IMR-90 (cell line): ENCODE measurements at regions not wholly inside any gene's neighbourhood (a gene's known extent, or its start where the extent isn't known, plus 50 kb on each side); places are given as distances from the start of the nearest gene placed in this dataset.

Experiments used
- ATAC-seq: fragments of 200-7000 bp; cut with Tn5 transposase; 2 replicates; pipeline ENCODE4 v1.9.1; 2020; ENCODE audit warnings: low read depth, mild to moderate bottlenecking, moderate library complexity
- BruUV-seq: library from RNA; stranded (reverse); fragments of 400-500 nt; replicated peaks from 2 replicates; lab custom pipeline; 2021; lab: Mats Ljungman, UMichigan
- CTCF ChIA-PET: fragments of 300-600 bp; formaldehyde crosslinking; extraction: SDS; loops from one replicate; lab custom pipeline; 2021; ENCODE audit warnings: antibody characterized with exemption; lab: Yijun Ruan, JAX
- POLR2A ChIA-PET: fragments of 300-600 bp; sonication (Branson Sonifier 250); formaldehyde crosslinking; loops from one replicate; lab custom pipeline; 2022; ENCODE audit warnings: antibody characterized with exemption; ENCODE audit not compliant: unreplicated experiment; lab: Charles Lee
- DNase-seq: peaks from one replicate; pipeline ENCODE4 v3.0.0; 2013
- H2AFZ ChIP-seq: replicated peaks from 2 replicates; pipeline ENCODE3; 2013; ENCODE audit warnings: low read length, mild to moderate bottlenecking; ENCODE audit not compliant: poor library complexity
- H2AK5ac ChIP-seq: 2 replicates; pipeline ENCODE4 v1.6.1; 2013; ENCODE audit warnings: low read depth, low read length, inconsistent platforms
- H2AK9ac ChIP-seq: replicated peaks from 2 replicates; pipeline ENCODE3; 2013; ENCODE audit warnings: mild to moderate bottlenecking, low read depth, low read length, moderate library complexity; ENCODE audit not compliant: poor library complexity
- H2BK120ac ChIP-seq: 2 replicates; pipeline ENCODE4 v1.6.1; 2013; ENCODE audit warnings: low read depth, low read length, inconsistent platforms
- H2BK15ac ChIP-seq: 3 replicates; pipeline ENCODE4 v1.6.1; 2013; ENCODE audit warnings: low read depth, low read length, inconsistent platforms
- H2BK20ac ChIP-seq: 2 replicates; pipeline ENCODE4 v1.6.1; 2013; ENCODE audit warnings: low read depth, mild to moderate bottlenecking, inconsistent platforms, low read length, moderate library complexity
- H2BK5ac ChIP-seq: 2 replicates; pipeline ENCODE4 v1.6.1; 2013; ENCODE audit warnings: mild to moderate bottlenecking, low read depth, low read length, inconsistent platforms; ENCODE audit not compliant: poor library complexity, severe bottlenecking
- H3K14ac ChIP-seq: replicated peaks from 2 replicates; pipeline ENCODE4 v1.6.1; 2013; ENCODE audit warnings: low read depth, low read length, inconsistent platforms
- H3K18ac ChIP-seq: 2 replicates; pipeline ENCODE4 v1.6.1; 2013; ENCODE audit warnings: low read depth, low read length, control low read depth
- H3K23ac ChIP-seq: 2 replicates; pipeline ENCODE4 v1.6.1; 2013; ENCODE audit warnings: low read depth, low read length, inconsistent platforms
- H3K27ac ChIP-seq: 2 replicates; pipeline ENCODE4 v1.5.1; 2013; ENCODE audit warnings: mild to moderate bottlenecking, control low read depth, low read length; ENCODE audit not compliant: insufficient read depth
- H3K27me3 ChIP-seq: 2 replicates; pipeline ENCODE4 v1.6.1; 2013; ENCODE audit warnings: low read length; ENCODE audit not compliant: control insufficient read depth, insufficient read depth
- H3K36me3 ChIP-seq: 2 replicates; pipeline ENCODE4 v1.6.1; 2013; ENCODE audit warnings: low read length, mixed read lengths; ENCODE audit not compliant: control insufficient read depth, insufficient read depth
- H3K4ac ChIP-seq: 2 replicates; pipeline ENCODE4 v1.6.1; 2013; ENCODE audit warnings: low read depth, low read length, inconsistent platforms
- H3K4me1 ChIP-seq: 2 replicates; pipeline ENCODE4 v1.6.1; 2013; ENCODE audit warnings: low read length, mixed read lengths; ENCODE audit not compliant: control insufficient read depth, insufficient read depth
- H3K4me2 ChIP-seq: 2 replicates; pipeline ENCODE4 v1.6.1; 2013; ENCODE audit warnings: low read depth, mild to moderate bottlenecking, control low read depth, low read length, moderate library complexity
- H3K4me3 ChIP-seq: 2 replicates; pipeline ENCODE4 v1.5.1; 2013; ENCODE audit warnings: low read depth, mild to moderate bottlenecking, control low read depth, low read length, moderate library complexity; ENCODE audit not compliant: insufficient read depth
- H3K56ac ChIP-seq: 2 replicates; pipeline ENCODE4 v1.6.1; 2013; ENCODE audit warnings: low read length, inconsistent platforms; ENCODE audit not compliant: insufficient read depth; ENCODE audit errors: extremely low read depth
- H3K79me1 ChIP-seq, 2 experiments: 2 replicates each; pipeline ENCODE4 v1.6.1; 2013; ENCODE audit warnings: low read length in 2 of 2, inconsistent platforms in 1 of 2, low read depth in 1 of 2
- H3K9ac ChIP-seq: 2 replicates; pipeline ENCODE4 v1.6.1; 2013; ENCODE audit warnings: low read depth, low read length, control low read depth
- H3K9me1 ChIP-seq: 2 replicates; pipeline ENCODE4 v1.6.1; 2013; ENCODE audit warnings: low read length, inconsistent platforms; ENCODE audit not compliant: insufficient read depth
- H3K9me3 ChIP-seq: 2 replicates; pipeline ENCODE4 v1.6.1; 2013; ENCODE audit warnings: low read length; ENCODE audit not compliant: control insufficient read depth, insufficient read depth
- H4K20me1 ChIP-seq: 2 replicates; pipeline ENCODE4 v1.6.1; 2013; ENCODE audit warnings: low read length, inconsistent platforms; ENCODE audit not compliant: insufficient read depth
- H4K5ac ChIP-seq: 2 replicates; pipeline ENCODE4 v1.6.1; 2013; ENCODE audit warnings: mild to moderate bottlenecking, low read depth, low read length, control low read depth
- H4K8ac ChIP-seq, 2 experiments: 2 replicates each; pipeline ENCODE4 v1.6.1; 2013; ENCODE audit warnings: low read depth in 2 of 2, low read length in 2 of 2, control low read depth in 1 of 2, inconsistent platforms in 1 of 2
- H4K91ac ChIP-seq: 2 replicates; pipeline ENCODE4 v1.6.1; 2013; ENCODE audit warnings: low read depth, low read length, inconsistent platforms; ENCODE audit not compliant: insufficient read depth
- BHLHE40 ChIP-seq: fragments of 150-350 bp; IDR thresholded peaks from 2 replicates; pipeline ENCODE4 v1.6.1; 2016; ENCODE audit warnings: mild to moderate bottlenecking, low read depth, low read length
- CEBPB ChIP-seq: IDR thresholded peaks from 2 replicates; pipeline ENCODE4 v1.6.1; 2012; ENCODE audit warnings: low read depth, low read length, improper control_type of control experiment
- CHD1 ChIP-seq: IDR thresholded peaks from 2 replicates; pipeline ENCODE4 v1.6.1; 2012; ENCODE audit warnings: low read depth, low read length, improper control_type of control experiment
- CTCF ChIP-seq: conservative IDR thresholded peaks from 2 replicates; pipeline ENCODE4 v1.5.1; 2012; ENCODE audit warnings: mild to moderate bottlenecking, low read depth, low read length, improper control_type of control experiment
- ELK1 ChIP-seq: fragments of 150-350 bp; IDR thresholded peaks from 2 replicates; pipeline ENCODE4 v1.6.1; 2016; ENCODE audit warnings: low read depth, mild to moderate bottlenecking, low read length, moderate library complexity, borderline replicate concordance
- FOS ChIP-seq: fragments of 150-350 bp; IDR thresholded peaks from 2 replicates; pipeline ENCODE4 v1.6.1; 2016; ENCODE audit warnings: low read depth, low read length
- MAFK ChIP-seq: IDR thresholded peaks from 2 replicates; pipeline ENCODE4 v1.6.1; 2012; ENCODE audit warnings: low read depth, low read length, improper control_type of control experiment
- MAZ ChIP-seq: IDR thresholded peaks from 2 replicates; pipeline ENCODE4 v1.6.1; 2012; ENCODE audit warnings: low read depth, mild to moderate bottlenecking, low read length, improper control_type of control experiment, moderate library complexity, borderline replicate concordance
- MXI1 ChIP-seq: IDR thresholded peaks from 2 replicates; pipeline ENCODE4 v1.6.1; 2012; ENCODE audit warnings: low read depth, mild to moderate bottlenecking, low read length, moderate library complexity, borderline replicate concordance
- NFE2L2 ChIP-seq: fragments of 150-350 bp; IDR thresholded peaks from 2 replicates; pipeline ENCODE4 v1.6.1; 2016; ENCODE audit warnings: low read depth, mild to moderate bottlenecking, low read length
- POLR2A ChIP-seq: IDR thresholded peaks from 2 replicates; pipeline ENCODE4 v1.6.1; 2012; ENCODE audit warnings: mild to moderate bottlenecking, low read depth, low read length
- RAD21 ChIP-seq: IDR thresholded peaks from 2 replicates; pipeline ENCODE4 v1.6.1; 2012; ENCODE audit warnings: low read length, improper control_type of control experiment
- RCOR1 ChIP-seq: IDR thresholded peaks from 2 replicates; pipeline ENCODE4 v1.6.1; 2012; ENCODE audit warnings: mild to moderate bottlenecking, low read length, improper control_type of control experiment; ENCODE audit not compliant: insufficient replicate concordance
- RFX5 ChIP-seq: IDR thresholded peaks from 2 replicates; pipeline ENCODE4 v1.8.0; 2012; ENCODE audit warnings: low read depth, mild to moderate bottlenecking, low read length, moderate library complexity
- SMC3 ChIP-seq: fragments of 150-350 bp; IDR thresholded peaks from 2 replicates; pipeline ENCODE4 v1.6.1; 2016; ENCODE audit warnings: low read depth, mild to moderate bottlenecking, antibody characterized with exemption, low read length, moderate library complexity
- USF2 ChIP-seq: fragments of 150-350 bp; IDR thresholded peaks from 2 replicates; pipeline ENCODE4 v1.6.1; 2017; ENCODE audit warnings: mild to moderate bottlenecking, antibody characterized with exemption, low read length, low read depth
- WGBS, 2 experiments: methylation state at CpG; one replicate each; pipeline versions ENCODE4 v1.1.5 to v1.1.7; 2013; ENCODE audit warnings: missing lambda C conversion rate in 2 of 2; ENCODE audit not compliant: insufficient read length in 1 of 2; ENCODE audit errors: extremely low coverage in 2 of 2; 5-methylcytosine and 5-hydroxymethylcytosine counted together
- dilution Hi-C: fragments of 300-500 bp; cut with HindIII; formaldehyde crosslinking; loops from one replicate; pipeline ENCODE4 v1.14.3; 2018; ENCODE audit warnings: low sequenced_read_pairs; ENCODE audit not compliant: unreplicated experiment
- in situ Hi-C: fragments of 300-500 bp; cut with MboI; formaldehyde crosslinking; loops from 3 replicates; pipeline ENCODE4 v1.14.3; 2019; ENCODE audit warnings: low sequenced_read_pairs, inconsistent platforms, mixed read lengths
- intact Hi-C: fragments of 100-400 bp; cut with micrococcal nuclease; formaldehyde crosslinking; loops from 2 replicates; pipeline ENCODE4 v1.10.0; 2022

GRCh38 chr12:118543651-118544050 lies 167.3 kb downstream of the SUDS3 start:
- intact Hi-C loops (no loop called here), in situ Hi-C loops (no loop called here), dilution Hi-C loops (no loop called here)
- H3K4me2 ChIP-seq: no peak overlapping the region
- no peak overlapping the region for H2BK120ac ChIP-seq
- DNase-seq: no peak
- H3K36me3 ChIP-seq: no peaks in the 10 kb centered on the region
- no peaks in the 10 kb centered on the region for H3K79me1 ChIP-seq
- no peak overlapping the region for H3K9ac ChIP-seq
- H3K9me1 ChIP-seq: no peaks in the 10 kb centered on the region
- H4K8ac ChIP-seq: no peak overlapping the region
- ATAC-seq: no peak
- no peak overlapping the region for H4K91ac ChIP-seq
- no peak overlapping the region for H2AK9ac ChIP-seq
- H2BK5ac ChIP-seq: no peak overlapping the region
- H3K14ac ChIP-seq: no peak overlapping the region
- H4K5ac ChIP-seq: no peak overlapping the region
- CTCF ChIA-PET: no interaction called here
- H3K56ac ChIP-seq: no peak overlapping the region
- no TSS peak for BruUV-seq
- H3K18ac ChIP-seq: no peak overlapping the region
- no peak overlapping the region for H3K27ac ChIP-seq
- POLR2A ChIA-PET: no interaction called here
- H2BK15ac ChIP-seq: no peak overlapping the region
- H3K4me3 ChIP-seq: no peak overlapping the region
- no peaks in the 10 kb centered on the region for H3K27me3 ChIP-seq
- no peak overlapping the region for H2AK5ac ChIP-seq
- H2AFZ ChIP-seq: no peak overlapping the region
- no peak overlapping the region for H2BK20ac ChIP-seq
- no CpG with 5 or more reads among the region's 4 CpGs for WGBS, 2 experiments
- peaks cover 27% of the 10 kb centered on the region for H3K9me3 ChIP-seq
- H4K20me1 ChIP-seq: no peaks in the 10 kb centered on the region
- H3K23ac ChIP-seq: no peak overlapping the region
- TF ChIP-seq POLR2A (no peak), CEBPB (no peak), MXI1 (no peak), RAD21 (no peak), SMC3 (no peak), MAZ (no peak), MAFK (no peak), ELK1 (no peak), USF2 (no peak), CHD1 (no peak), RFX5 (no peak), FOS (no peak), RCOR1 (no peak), BHLHE40 (no peak), CTCF (no peak), NFE2L2 (no peak)
- H3K4ac ChIP-seq: no peak overlapping the region
- H3K4me1 ChIP-seq: no peaks in the 10 kb centered on the region
